IPS DF 6.9 (cell line): ENCODE measurements at regions not wholly inside any gene's neighbourhood (a gene's known extent, or its start where the extent isn't known, plus 50 kb on each side); places are given as distances from the start of the nearest gene placed in this dataset.

ENCODE experiments used
- DNase-seq: peaks from one replicate; pipeline ENCODE4 v3.0.0-alpha.2; 2013; ENCODE audit warnings: low read depth, low spot score
- H3K27ac ChIP-seq: one replicate; pipeline ENCODE4 v1.5.1; 2013; ENCODE audit warnings: low read length, control low read depth
- H3K27me3 ChIP-seq: 2 replicates; pipeline ENCODE4 v1.6.1; 2013; ENCODE audit warnings: mild to moderate bottlenecking, low read length; ENCODE audit not compliant: control insufficient read depth, insufficient read depth
- H3K36me3 ChIP-seq: 2 replicates; pipeline ENCODE4 v1.6.1; 2013; ENCODE audit warnings: low read length; ENCODE audit not compliant: control insufficient read depth, insufficient read depth
- H3K4me1 ChIP-seq: 2 replicates; pipeline ENCODE4 v1.6.1; 2013; ENCODE audit warnings: low read length; ENCODE audit not compliant: control insufficient read depth, insufficient read depth
- H3K4me3 ChIP-seq: 2 replicates; pipeline ENCODE4 v1.5.1; 2013; ENCODE audit warnings: mild to moderate bottlenecking, low read length
- H3K9me3 ChIP-seq: 2 replicates; pipeline ENCODE4 v1.6.1; 2013; ENCODE audit warnings: low read length, inconsistent platforms; ENCODE audit not compliant: control insufficient read depth, insufficient read depth
- WGBS: extraction: QIAGEN DNeasy Blood & Tissue Kit; methylation state at CpG from one replicate; pipeline ENCODE4 v1.1.7; 2013; ENCODE audit warnings: mixed read lengths, missing lambda C conversion rate; ENCODE audit not compliant: insufficient read length, insufficient coverage; 5-methylcytosine and 5-hydroxymethylcytosine counted together

- Histone ChIP-seq H3K9me3 (peaks cover 24% of the 10 kb centered on the region), H3K4me1 (no peaks in the 10 kb centered on the region), H3K4me3 (no peak overlapping the region), H3K27me3 (no peaks in the 10 kb centered on the region), H3K36me3 (no peaks in the 10 kb centered on the region), H3K27ac (no peak overlapping the region)
- no peak for DNase-seq
- no CpG with 5 or more reads among the region's 16 CpGs for WGBS
Measured at GRCh38 chr22:49244466-49245420, 582.9 kb downstream of the BRD1 start.

GRCh38 chr22:49243965-49244364 lies 583.7 kb downstream of the BRD1 start:
- peaks cover 27% of the 10 kb centered on the region for H3K9me3 ChIP-seq
- no peaks in the 10 kb centered on the region for H3K4me1 ChIP-seq
- no peaks in the 10 kb centered on the region for H3K36me3 ChIP-seq
- DNase-seq, result no peak
- H3K4me3 ChIP-seq, result no peak overlapping the region
- WGBS, result no CpG with 5 or more reads among the region's 7 CpGs
- no peaks in the 10 kb centered on the region for H3K27me3 ChIP-seq
- no peak overlapping the region for H3K27ac ChIP-seq

GRCh38 chr22:49243335-49243734 lies 584.3 kb downstream of the BRD1 start:
- H3K27ac ChIP-seq, result no peak overlapping the region
- H3K9me3 ChIP-seq, result peaks cover 33% of the 10 kb centered on the region
- WGBS, result no CpG with 5 or more reads among the region's 5 CpGs
- H3K4me1 ChIP-seq, result no peaks in the 10 kb centered on the region
- H3K27me3 ChIP-seq, result no peaks in the 10 kb centered on the region
- no peak for DNase-seq
- H3K36me3 ChIP-seq, result no peaks in the 10 kb centered on the region
- no peak overlapping the region for H3K4me3 ChIP-seq

GRCh38 chr22:49242480-49242879 lies 585.2 kb downstream of the BRD1 start:
- Histone ChIP-seq H3K4me3 (no peak overlapping the region), H3K9me3 (peaks cover 35% of the 10 kb centered on the region), H3K27ac (no peak overlapping the region), H3K27me3 (no peaks in the 10 kb centered on the region), H3K4me1 (no peaks in the 10 kb centered on the region), H3K36me3 (no peaks in the 10 kb centered on the region)
- no peak for DNase-seq
- WGBS, result no CpG with 5 or more reads among the region's 3 CpGs

GRCh38 chr22:49241174-49241851 lies 586.4 kb downstream of the BRD1 start:
- WGBS, result no CpG with 5 or more reads among the region's 31 CpGs
- Histone ChIP-seq H3K36me3 (no peaks in the 10 kb centered on the region; the same call in 1 of the 2 replicates), H3K9me3 (peaks cover 35% of the 10 kb centered on the region), H3K27me3 (no peaks in the 10 kb centered on the region), H3K4me3 (no peak overlapping the region), H3K27ac (no peak overlapping the region), H3K4me1 (no peaks in the 10 kb centered on the region)
- DNase-seq, result no peak

GRCh38 chr22:49240472-49240871 lies 587.2 kb downstream of the BRD1 start:
- Histone ChIP-seq H3K27me3 (no peaks in the 10 kb centered on the region), H3K4me3 (no peak overlapping the region), H3K4me1 (no peaks in the 10 kb centered on the region), H3K9me3 (peaks cover 37% of the 10 kb centered on the region), H3K36me3 (no peaks in the 10 kb centered on the region; the same call in 1 of the 2 replicates), H3K27ac (no peak overlapping the region)
- WGBS, result no CpG with 5 or more reads among the region's 12 CpGs
- DNase-seq, result no peak

- H3K36me3 ChIP-seq, result no peaks in the 10 kb centered on the region; the same call in 1 of the 2 replicates
- H3K27me3 ChIP-seq, result no peaks in the 10 kb centered on the region
- H3K27ac ChIP-seq, result no peak overlapping the region
- no peak for DNase-seq
- peaks cover 33% of the 10 kb centered on the region for H3K9me3 ChIP-seq
- no CpG with 5 or more reads among the region's 9 CpGs for WGBS
- no peak overlapping the region for H3K4me3 ChIP-seq
- no peaks in the 10 kb centered on the region for H3K4me1 ChIP-seq
Measured at GRCh38 chr22:49240016-49240380, 587.7 kb downstream of the BRD1 start.

- no peaks in the 10 kb centered on the region for H3K27me3 ChIP-seq
- no peaks in the 10 kb centered on the region for H3K4me1 ChIP-seq
- H3K4me3 ChIP-seq, result no peak overlapping the region
- no peaks in the 10 kb centered on the region; the same call in 1 of the 2 replicates for H3K36me3 ChIP-seq
- no peak overlapping the region for H3K27ac ChIP-seq
- no peak for DNase-seq
- peaks cover 32% of the 10 kb centered on the region for H3K9me3 ChIP-seq
- WGBS, result no CpG with 5 or more reads among the region's 18 CpGs
Measured at GRCh38 chr22:49239264-49240015, 588.2 kb downstream of the BRD1 start.

GRCh38 chr22:49238181-49239141 lies 589.2 kb downstream of the BRD1 start:
- H3K4me3 ChIP-seq, result no peak overlapping the region; the same call in 1 of the 2 replicates
- H3K4me1 ChIP-seq, result no peaks in the 10 kb centered on the region
- no peak overlapping the region for H3K27ac ChIP-seq
- no peaks in the 10 kb centered on the region for H3K27me3 ChIP-seq
- H3K36me3 ChIP-seq, result no peaks in the 10 kb centered on the region; the same call in 1 of the 2 replicates
- H3K9me3 ChIP-seq, result peaks cover 26% of the 10 kb centered on the region
- WGBS, result no CpG with 5 or more reads among the region's 25 CpGs
- DNase-seq, result no peak
